Uterus (tissue), 2 donors: ENCODE measurements at regions not wholly inside any gene's neighbourhood (a gene's known extent, or its start where the extent isn't known, plus 50 kb on each side); places are given as distances from the start of the nearest gene placed in this dataset.

Experiments used
- CTCF ChIP-seq, 4 experiments: fragments of 200-600 bp in 2 of 4; fragments of 450-650 bp in 2 of 4; sonication (generic) in 2 of 4; IDR thresholded peaks; one replicate each; pipeline ENCODE4 v1.5.1; 2016 to 2019; ENCODE audit warnings: antibody characterized with exemption in 4 of 4, mild to moderate bottlenecking in 2 of 4, moderate library complexity in 1 of 4
- POLR2A ChIP-seq, 2 donors: fragments of 450-650 bp; IDR thresholded peaks; one replicate each; pipeline ENCODE4 v1.6.1; 2016; ENCODE audit warnings: antibody characterized with exemption in 2 of 2, mild to moderate bottlenecking in 1 of 2, moderate library complexity in 1 of 2

- TF ChIP-seq CTCF (IDR thresholded peaks at IDR 0.05) (no peak), POLR2A (IDR thresholded peaks at IDR 0.05) (no peak)
Measured at GRCh38 chr4:182014164-182014563, 229.0 kb upstream of the TENM3 start.
